WTC11 (cell line): ENCODE measurements at regions not wholly inside any gene's neighbourhood (a gene's known extent, or its start where the extent isn't known, plus 50 kb on each side); places are given as distances from the start of the nearest gene placed in this dataset.

Experiments used
- NFATC4 ChIP-seq: fragments of 250-450 bp; sonication (Bioruptor Pico); IDR thresholded peaks from 2 replicates; pipeline ENCODE4 v1.9.0; 2021; ENCODE audit warnings: mild to moderate bottlenecking
- SP1 ChIP-seq: sonication (generic); formaldehyde crosslinking; conservative IDR thresholded peaks from 2 replicates; pipeline ENCODE4 v1.8.1; 2022; ENCODE audit warnings: missing genetic modification reagents
- TF ChIP-seq, protein P1 (sequence below): fragments of 200-600 bp; IDR thresholded peaks from 2 replicates; pipeline ENCODE4 v1.8.0; 2022; ENCODE audit warnings: antibody characterized with exemption
- TF ChIP-seq, protein P2 (sequence below): sonication (generic); formaldehyde crosslinking; IDR thresholded peaks from 2 replicates; pipeline ENCODE4 v1.8.1; 2023; ENCODE audit warnings: mild to moderate bottlenecking, missing genetic modification reagents, borderline replicate concordance

GRCh38 chr6:98546376-98546775 is 288.0 kb upstream of the POU3F2 start:
- TF ChIP-seq SP1 = no peak
- no peak for TF ChIP-seq NFATC4 (CRISPR knock-in tag)
- TF ChIP-seq, protein P1, sequence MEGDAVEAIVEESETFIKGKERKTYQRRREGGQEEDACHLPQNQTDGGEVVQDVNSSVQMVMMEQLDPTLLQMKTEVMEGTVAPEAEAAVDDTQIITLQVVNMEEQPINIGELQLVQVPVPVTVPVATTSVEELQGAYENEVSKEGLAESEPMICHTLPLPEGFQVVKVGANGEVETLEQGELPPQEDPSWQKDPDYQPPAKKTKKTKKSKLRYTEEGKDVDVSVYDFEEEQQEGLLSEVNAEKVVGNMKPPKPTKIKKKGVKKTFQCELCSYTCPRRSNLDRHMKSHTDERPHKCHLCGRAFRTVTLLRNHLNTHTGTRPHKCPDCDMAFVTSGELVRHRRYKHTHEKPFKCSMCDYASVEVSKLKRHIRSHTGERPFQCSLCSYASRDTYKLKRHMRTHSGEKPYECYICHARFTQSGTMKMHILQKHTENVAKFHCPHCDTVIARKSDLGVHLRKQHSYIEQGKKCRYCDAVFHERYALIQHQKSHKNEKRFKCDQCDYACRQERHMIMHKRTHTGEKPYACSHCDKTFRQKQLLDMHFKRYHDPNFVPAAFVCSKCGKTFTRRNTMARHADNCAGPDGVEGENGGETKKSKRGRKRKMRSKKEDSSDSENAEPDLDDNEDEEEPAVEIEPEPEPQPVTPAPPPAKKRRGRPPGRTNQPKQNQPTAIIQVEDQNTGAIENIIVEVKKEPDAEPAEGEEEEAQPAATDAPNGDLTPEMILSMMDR = no peak
- TF ChIP-seq, protein P2, sequence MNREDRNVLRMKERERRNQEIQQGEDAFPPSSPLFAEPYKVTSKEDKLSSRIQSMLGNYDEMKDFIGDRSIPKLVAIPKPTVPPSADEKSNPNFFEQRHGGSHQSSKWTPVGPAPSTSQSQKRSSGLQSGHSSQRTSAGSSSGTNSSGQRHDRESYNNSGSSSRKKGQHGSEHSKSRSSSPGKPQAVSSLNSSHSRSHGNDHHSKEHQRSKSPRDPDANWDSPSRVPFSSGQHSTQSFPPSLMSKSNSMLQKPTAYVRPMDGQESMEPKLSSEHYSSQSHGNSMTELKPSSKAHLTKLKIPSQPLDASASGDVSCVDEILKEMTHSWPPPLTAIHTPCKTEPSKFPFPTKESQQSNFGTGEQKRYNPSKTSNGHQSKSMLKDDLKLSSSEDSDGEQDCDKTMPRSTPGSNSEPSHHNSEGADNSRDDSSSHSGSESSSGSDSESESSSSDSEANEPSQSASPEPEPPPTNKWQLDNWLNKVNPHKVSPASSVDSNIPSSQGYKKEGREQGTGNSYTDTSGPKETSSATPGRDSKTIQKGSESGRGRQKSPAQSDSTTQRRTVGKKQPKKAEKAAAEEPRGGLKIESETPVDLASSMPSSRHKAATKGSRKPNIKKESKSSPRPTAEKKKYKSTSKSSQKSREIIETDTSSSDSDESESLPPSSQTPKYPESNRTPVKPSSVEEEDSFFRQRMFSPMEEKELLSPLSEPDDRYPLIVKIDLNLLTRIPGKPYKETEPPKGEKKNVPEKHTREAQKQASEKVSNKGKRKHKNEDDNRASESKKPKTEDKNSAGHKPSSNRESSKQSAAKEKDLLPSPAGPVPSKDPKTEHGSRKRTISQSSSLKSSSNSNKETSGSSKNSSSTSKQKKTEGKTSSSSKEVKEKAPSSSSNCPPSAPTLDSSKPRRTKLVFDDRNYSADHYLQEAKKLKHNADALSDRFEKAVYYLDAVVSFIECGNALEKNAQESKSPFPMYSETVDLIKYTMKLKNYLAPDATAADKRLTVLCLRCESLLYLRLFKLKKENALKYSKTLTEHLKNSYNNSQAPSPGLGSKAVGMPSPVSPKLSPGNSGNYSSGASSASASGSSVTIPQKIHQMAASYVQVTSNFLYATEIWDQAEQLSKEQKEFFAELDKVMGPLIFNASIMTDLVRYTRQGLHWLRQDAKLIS (CRISPR knock-in tag) = no peak
